BJ (cell line): ENCODE measurements at regions not wholly inside any gene's neighbourhood (a gene's known extent, or its start where the extent isn't known, plus 50 kb on each side); places are given as distances from the start of the nearest gene placed in this dataset.

Experiments used
- CTCF ChIA-PET: fragments of 350-600 bp; formaldehyde crosslinking; extraction: SDS; loops from one replicate; lab custom pipeline; 2021; ENCODE audit warnings: antibody characterized with exemption, inconsistent platforms; lab: Yijun Ruan, JAX
- POLR2A ChIA-PET: fragments of 300-600 bp; sonication (Branson Sonifier 250); formaldehyde crosslinking; extraction: SDS; loops from one replicate; lab custom pipeline; 2021; ENCODE audit warnings: antibody characterized with exemption; lab: Charles Lee
- DNase-seq: peaks from one replicate; pipeline ENCODE4 v3.0.0-alpha.2; 2011; ENCODE audit warnings: low read depth
- H3K27me3 ChIP-seq: 2 replicates; pipeline ENCODE4 v1.6.0; 2011; ENCODE audit warnings: low read length; ENCODE audit not compliant: control insufficient read depth, insufficient read depth
- H3K36me3 ChIP-seq: 2 replicates; pipeline ENCODE4 v1.5.1; 2011; ENCODE audit warnings: low read length; ENCODE audit not compliant: control insufficient read depth, insufficient read depth
- H3K4me3 ChIP-seq: 2 replicates; pipeline ENCODE4 v1.5.1; 2011; ENCODE audit warnings: low read depth, mild to moderate bottlenecking, control low read depth, low read length
- CTCF ChIP-seq: IDR thresholded peaks from 2 replicates; pipeline ENCODE4 v1.5.1; 2011; ENCODE audit warnings: low read depth, mild to moderate bottlenecking, control low read depth, inconsistent platforms, low read length, moderate library complexity; ENCODE audit not compliant: insufficient read depth

GRCh38 chr5:96244696-96245095 lies 188.4 kb downstream of the PCSK1 start:
- H3K36me3 ChIP-seq, result no peaks in the 10 kb centered on the region
- POLR2A ChIA-PET, result interaction anchor here (0.6 kb wide), 2 partner anchors 17 to 178 kb away, joined by 3 to 5 read pairs; no protein-coding TSS in a partner anchor
- H3K27me3 ChIP-seq, result no peaks in the 10 kb centered on the region
- TF ChIP-seq CTCF, result no peak
- no peak for DNase-seq
- H3K4me3 ChIP-seq, result no peak overlapping the region
- CTCF ChIA-PET, result interaction anchor here (0.8 to 1.5 kb wide), 3 partner anchors 8 to 386 kb away, joined by 3 to 4 read pairs (median 4); no protein-coding TSS in a partner anchor

- CTCF ChIA-PET, result interaction anchor here (0.8 to 1.5 kb wide), 2 partner anchors 9 to 46 kb away, joined by 3 to 4 read pairs; no protein-coding TSS in a partner anchor
- no peak for TF ChIP-seq CTCF
- DNase-seq, result no peak
- Histone ChIP-seq H3K27me3 (no peaks in the 10 kb centered on the region), H3K36me3 (no peaks in the 10 kb centered on the region), H3K4me3 (no peak overlapping the region)
- POLR2A ChIA-PET, result interaction anchor here (0.5 kb wide), 1 partner anchor 153 kb away, joined by 10 read pairs; no protein-coding TSS in a partner anchor
Observed at GRCh38 chr5:96243862-96244261, 189.2 kb downstream of the PCSK1 start.

GRCh38 chr5:96243203-96243602 lies 189.8 kb downstream of the PCSK1 start:
- H3K4me3 ChIP-seq, result no peak overlapping the region
- CTCF ChIA-PET, result interaction anchor here (0.8 to 1.5 kb wide), 2 partner anchors 16 to 47 kb away, joined by 3 to 4 read pairs; no protein-coding TSS in a partner anchor
- no peaks in the 10 kb centered on the region for H3K36me3 ChIP-seq
- no peak for DNase-seq
- no peak for TF ChIP-seq CTCF
- POLR2A ChIA-PET, result interaction anchor here (0.5 to 1.1 kb wide), 5 partner anchors 12 to 420 kb away, joined by 3 to 10 read pairs (median 4); partner anchors contain the start of gene GLRX
- no peaks in the 10 kb centered on the region for H3K27me3 ChIP-seq

GRCh38 chr5:96242571-96242970 lies 190.5 kb downstream of the PCSK1 start:
- Histone ChIP-seq H3K4me3 (no peak overlapping the region), H3K27me3 (no peaks in the 10 kb centered on the region), H3K36me3 (no peaks in the 10 kb centered on the region)
- DNase-seq, result no peak
- ChIA-PET CTCF (interaction anchor here (0.8 to 1.5 kb wide), 3 partner anchors 15 to 93 kb away, joined by 3 to 5 read pairs (median 4); no protein-coding TSS in a partner anchor), POLR2A (interaction anchor here (0.8 to 1.1 kb wide), 3 partner anchors 12 to 420 kb away, joined by 3 to 7 read pairs (median 4); partner anchors contain the start of gene GLRX)
- no peak for TF ChIP-seq CTCF

GRCh38 chr5:96236831-96237230 lies 196.2 kb downstream of the PCSK1 start:
- no peak for TF ChIP-seq CTCF
- DNase-seq, result no peak
- Histone ChIP-seq H3K36me3 (no peaks in the 10 kb centered on the region), H3K27me3 (no peaks in the 10 kb centered on the region), H3K4me3 (no peak overlapping the region)
- ChIA-PET POLR2A (interaction anchor here (0.5 kb wide), 1 partner anchor 28 kb away, joined by 9 read pairs; no protein-coding TSS in a partner anchor), CTCF (no interaction called here)
